NCI-H128 (cell line): ENCODE measurements at regions not wholly inside any gene's neighbourhood (a gene's known extent, or its start where the extent isn't known, plus 50 kb on each side); places are given as distances from the start of the nearest gene placed in this dataset.
"Not testable (repeated sequence)": the region's sequence is repeated elsewhere in the genome, so short reads cannot be mapped to it uniquely, and the experiment has no call there.

Experiments used
- DNase-seq: peaks from one replicate; lab custom pipeline; 2025; ENCODE audit not compliant: unreplicated experiment; lab: John Stamatoyannopoulos, UW

GRCh38 chr2:192993059-192993458, 798.3 kb upstream of the TMEFF2 start:
- DNase-seq = no peak

GRCh38 chr2:192983173-192983572, 788.4 kb upstream of the TMEFF2 start:
- DNase-seq = no peak

GRCh38 chr2:192978395-192978794, 783.7 kb upstream of the TMEFF2 start:
- no peak for DNase-seq

- no peak for DNase-seq
Measured at GRCh38 chr2:192971981-192972380, 777.2 kb upstream of the TMEFF2 start.

- no peak for DNase-seq
Measured at GRCh38 chr2:192969055-192969454, 774.3 kb upstream of the TMEFF2 start.

GRCh38 chr2:192960945-192961344, 766.2 kb upstream of the TMEFF2 start:
- no peak for DNase-seq

GRCh38 chr2:192958615-192959014, 763.9 kb upstream of the TMEFF2 start:
- not testable (repeated sequence) for DNase-seq

- no peak for DNase-seq
Measured at GRCh38 chr2:192957425-192957824, 762.7 kb upstream of the TMEFF2 start.

GRCh38 chr2:192953116-192953515, 758.4 kb upstream of the TMEFF2 start:
- no peak for DNase-seq

- no peak for DNase-seq
Measured at GRCh38 chr2:192952245-192952644, 757.5 kb upstream of the TMEFF2 start.

GRCh38 chr2:192948316-192948715, 753.6 kb upstream of the TMEFF2 start:
- DNase-seq = no peak

GRCh38 chr2:192947352-192947751, 752.6 kb upstream of the TMEFF2 start:
- DNase-seq = no peak

GRCh38 chr2:192940767-192941166, 746.0 kb upstream of the TMEFF2 start:
- DNase-seq = no peak

- no peak for DNase-seq
Measured at GRCh38 chr2:192932376-192932775, 737.6 kb upstream of the TMEFF2 start.

GRCh38 chr2:192921631-192922030, 726.9 kb upstream of the TMEFF2 start:
- DNase-seq = not testable (repeated sequence)

GRCh38 chr2:192901446-192901845, 706.7 kb upstream of the TMEFF2 start:
- no peak for DNase-seq

- DNase-seq = no peak
Measured at GRCh38 chr2:192899466-192899865, 704.7 kb upstream of the TMEFF2 start.

GRCh38 chr2:192893976-192894375, 699.2 kb upstream of the TMEFF2 start:
- not testable (repeated sequence) for DNase-seq

GRCh38 chr2:192888109-192888508, 693.4 kb upstream of the TMEFF2 start:
- no peak for DNase-seq

GRCh38 chr2:192887337-192887736, 692.6 kb upstream of the TMEFF2 start:
- no peak for DNase-seq

- DNase-seq = no peak
Measured at GRCh38 chr2:192886636-192887035, 691.9 kb upstream of the TMEFF2 start.

- no peak for DNase-seq
Measured at GRCh38 chr2:192885569-192886160, 690.9 kb upstream of the TMEFF2 start.

- DNase-seq = no peak
Measured at GRCh38 chr2:192877159-192877558, 682.4 kb upstream of the TMEFF2 start.
